ENCODE measurements at regions not wholly inside any gene's neighbourhood (a gene's known extent, or its start where the extent isn't known, plus 50 kb on each side); places are given as distances from the start of the nearest gene placed in this dataset.

DNA sequence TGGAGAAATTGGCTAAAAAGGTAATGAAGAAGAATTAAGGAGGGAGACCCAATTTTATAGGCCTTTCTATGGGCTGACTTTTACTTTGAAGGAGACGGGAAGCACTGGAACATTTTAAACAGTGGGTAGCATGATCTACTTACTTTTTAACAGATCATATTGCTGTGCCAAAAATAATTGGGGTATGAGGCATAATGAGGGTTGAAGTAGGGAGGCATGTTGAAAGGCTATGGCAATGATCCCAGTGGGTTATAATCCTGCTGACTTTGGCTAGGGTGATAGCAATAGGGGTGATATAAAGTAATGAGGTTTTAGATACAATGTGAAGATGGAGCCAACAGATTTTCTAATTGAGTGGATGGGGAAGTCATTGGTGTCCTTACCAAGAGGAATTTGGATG lies 73.2 kb downstream of the GPR37 start:
- DNase-seq = no peak

DNA sequence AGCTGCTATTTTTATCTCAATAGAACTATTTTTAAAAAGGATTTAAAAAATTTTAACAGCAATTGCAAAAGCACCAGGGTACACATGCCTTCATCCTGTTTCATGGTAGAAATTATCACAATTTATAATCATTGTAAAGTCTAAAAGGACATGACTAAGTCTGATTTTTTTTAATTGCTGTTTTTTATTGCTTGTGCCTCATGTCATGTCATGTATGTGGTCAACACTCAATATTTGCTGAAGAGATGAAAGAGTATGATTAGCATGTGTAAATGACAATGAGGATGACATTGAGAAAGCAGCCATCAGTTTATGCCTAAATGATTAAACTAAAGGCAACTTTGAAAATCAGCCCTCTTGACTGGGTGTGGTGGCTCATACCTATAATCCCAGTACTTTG lies 74.8 kb downstream of the GPR37 start:
- no peak for DNase-seq

DNA sequence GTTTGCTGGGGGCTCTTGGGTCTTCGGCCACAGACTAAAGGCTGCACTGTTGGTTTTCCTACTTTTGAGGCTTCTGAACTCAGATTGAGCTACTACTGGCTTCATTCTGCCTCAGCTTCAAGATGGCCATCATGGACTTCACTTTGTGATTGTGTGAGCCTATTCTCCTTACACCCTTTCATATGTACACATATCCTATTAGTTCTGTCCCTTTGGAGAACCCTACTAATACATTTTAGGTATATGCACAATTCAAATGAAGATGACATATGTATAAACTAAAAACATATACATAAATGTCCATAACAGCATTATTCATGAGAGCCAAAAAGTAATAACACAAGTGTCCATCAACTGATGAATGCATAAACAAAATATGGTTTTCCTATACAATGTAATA lies 75.7 kb downstream of the GPR37 start:
- DNase-seq = no peak

DNA sequence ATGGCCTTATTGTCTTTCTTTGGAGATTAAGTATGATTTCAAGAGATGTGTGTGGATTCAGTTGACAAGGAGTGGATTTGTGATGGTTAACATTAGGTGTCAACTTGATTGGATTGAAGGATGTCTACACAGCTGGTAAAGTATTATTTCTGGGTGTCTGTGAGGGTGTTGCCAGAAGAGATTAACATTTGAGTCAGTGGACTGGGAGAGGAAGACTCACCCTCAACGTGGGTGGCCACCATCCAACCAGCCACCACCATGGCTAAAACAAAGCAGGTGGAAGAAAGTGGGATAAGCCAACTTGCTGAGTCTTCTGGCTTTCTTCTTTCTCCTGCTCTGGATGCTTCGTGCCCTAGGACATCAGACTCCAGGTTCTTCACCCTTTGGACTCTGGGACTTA lies 76.1 kb downstream of the GPR37 start:
- peak in 1 of 2 experiments; percentile 4 for DNase-seq

DNA sequence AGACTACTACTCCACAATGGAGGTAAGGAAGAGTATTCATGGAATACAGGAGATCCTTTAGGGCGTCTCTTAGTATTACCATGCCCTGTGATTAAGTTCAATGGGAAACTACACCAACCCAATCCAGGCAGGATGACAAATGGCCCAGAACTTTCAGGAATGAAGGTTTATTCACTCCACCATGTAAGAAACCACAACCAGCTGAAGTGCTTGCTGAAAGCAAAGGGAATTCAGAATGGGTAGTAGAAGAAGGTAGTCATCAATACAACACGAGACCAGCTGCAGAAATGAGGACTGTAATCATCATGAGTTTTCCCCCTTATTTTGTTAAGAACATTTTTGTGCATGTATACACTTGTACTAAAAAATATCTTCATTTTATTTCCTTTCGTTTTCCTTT lies 76.6 kb downstream of the GPR37 start:
- DNase-seq = no peak

DNA sequence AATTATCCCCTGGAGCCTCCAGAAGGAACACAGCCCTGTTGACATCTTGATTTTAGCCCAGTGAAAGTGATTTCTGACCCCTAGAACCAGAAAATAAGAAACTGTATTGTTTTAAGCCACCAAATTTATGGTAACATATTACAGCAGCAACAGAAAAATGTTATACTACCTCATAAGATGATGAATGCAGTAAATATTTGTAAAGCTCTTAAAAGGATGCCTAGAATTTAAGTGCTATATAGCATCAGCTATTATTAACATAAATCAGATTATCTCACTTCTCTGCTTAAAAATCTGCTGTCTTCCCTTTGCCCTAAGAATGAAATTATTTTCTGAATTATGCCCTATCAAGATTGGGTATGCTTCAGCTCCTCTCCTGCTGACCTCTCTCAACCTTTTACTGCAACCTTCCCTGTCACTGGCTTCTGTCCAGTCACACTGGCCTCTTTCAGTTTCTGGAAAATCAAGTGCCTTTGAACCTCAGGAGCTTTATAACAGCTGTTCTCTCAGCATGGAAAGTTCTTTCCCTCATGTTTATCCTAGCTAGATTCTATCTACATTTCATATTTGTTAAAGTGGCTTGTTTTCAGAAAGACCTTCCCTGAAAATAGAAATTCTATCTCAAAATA lies 78.9 kb downstream of the GPR37 start:
- DNase-seq = no peak

DNA sequence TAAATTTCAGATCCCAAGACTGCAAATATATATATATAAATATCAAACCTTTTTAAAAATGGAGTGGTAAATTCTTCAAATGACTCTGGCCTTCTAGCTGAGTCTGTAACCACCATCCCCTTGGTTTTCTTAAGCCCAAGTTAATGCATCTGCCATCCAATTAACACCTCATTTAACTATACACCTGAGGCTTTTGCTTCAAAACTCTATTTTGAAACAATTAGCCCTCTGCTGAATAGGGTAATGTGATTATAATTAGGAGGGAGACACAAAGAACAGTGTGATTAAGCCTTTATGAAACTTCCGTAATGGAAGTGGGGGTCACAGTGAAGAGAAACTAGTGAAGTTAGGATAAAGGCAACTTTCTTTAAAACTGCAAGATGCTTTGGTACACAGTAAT lies 83.6 kb downstream of the GPR37 start:
- DNase-seq = peak; percentile 27 to 30

DNA sequence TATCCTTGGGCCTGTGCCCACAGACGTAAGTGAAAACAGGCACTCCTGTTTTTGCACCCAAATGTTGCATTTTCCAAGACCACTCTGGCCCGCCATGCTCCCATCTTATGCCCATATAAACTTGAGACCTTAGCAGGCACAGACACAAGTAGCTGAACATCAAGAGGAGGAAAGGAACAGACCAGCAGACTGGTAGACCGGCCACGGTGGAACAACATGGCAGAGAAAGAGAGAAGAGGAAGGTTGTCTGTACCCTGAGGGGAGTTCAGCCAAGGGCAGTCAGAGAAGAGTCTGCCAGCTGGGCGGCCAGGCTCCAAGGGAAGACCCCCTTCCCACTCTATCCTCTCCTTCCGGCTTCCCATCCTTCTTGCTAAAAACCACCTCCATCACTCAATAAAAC lies 85.3 kb downstream of the GPR37 start:
- no peak for DNase-seq

DNA sequence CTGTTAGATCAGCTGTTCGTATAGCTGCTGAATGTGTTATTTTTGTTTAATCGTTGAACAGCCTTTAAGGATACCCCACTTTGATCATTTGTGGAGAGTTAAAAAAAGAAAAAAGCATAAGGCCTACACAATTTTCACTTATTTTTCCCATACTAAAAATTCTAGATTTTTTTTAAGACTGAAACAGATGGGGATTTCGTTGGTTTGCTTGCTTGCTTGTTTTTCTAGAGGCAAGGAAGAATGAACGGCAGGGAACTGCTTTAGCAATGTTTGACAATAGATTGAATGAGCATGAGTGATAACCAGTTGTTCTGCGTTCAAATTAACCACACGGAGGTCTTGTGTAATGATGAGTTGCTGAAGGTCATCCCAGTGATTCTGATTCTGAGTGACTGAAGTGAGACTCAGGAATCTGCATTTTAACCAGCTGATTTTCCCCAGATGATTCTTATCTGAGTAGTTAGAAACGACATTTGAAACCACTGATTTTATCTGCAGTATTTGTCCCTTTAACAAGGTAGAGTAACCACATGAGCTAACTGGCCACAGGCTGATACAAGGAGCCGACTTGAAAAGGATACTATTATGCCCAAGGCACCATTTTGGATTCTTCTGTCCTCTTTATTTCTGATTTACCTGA lies 85.9 kb downstream of the GPR37 start:
- DNase-seq = no peak

DNA sequence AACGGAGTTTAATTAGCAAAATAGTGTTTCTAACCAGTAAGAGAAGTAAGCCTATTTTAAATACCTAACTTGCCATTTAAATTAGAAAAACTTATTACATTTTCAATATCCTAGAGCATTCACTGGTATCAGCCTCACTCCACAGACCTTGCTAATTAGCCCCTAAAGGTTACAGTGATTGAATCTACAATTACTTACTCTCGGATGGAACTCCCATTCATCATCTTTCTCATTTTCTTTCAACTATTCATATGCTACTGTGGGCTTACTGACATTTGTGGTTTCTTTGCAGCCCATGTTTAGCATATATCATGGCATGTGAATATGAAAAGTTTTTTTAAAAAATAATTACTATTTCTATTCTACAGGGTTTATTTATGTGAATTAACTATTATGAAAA lies 86.4 kb downstream of the GPR37 start:
- DNase-seq = no peak

DNA sequence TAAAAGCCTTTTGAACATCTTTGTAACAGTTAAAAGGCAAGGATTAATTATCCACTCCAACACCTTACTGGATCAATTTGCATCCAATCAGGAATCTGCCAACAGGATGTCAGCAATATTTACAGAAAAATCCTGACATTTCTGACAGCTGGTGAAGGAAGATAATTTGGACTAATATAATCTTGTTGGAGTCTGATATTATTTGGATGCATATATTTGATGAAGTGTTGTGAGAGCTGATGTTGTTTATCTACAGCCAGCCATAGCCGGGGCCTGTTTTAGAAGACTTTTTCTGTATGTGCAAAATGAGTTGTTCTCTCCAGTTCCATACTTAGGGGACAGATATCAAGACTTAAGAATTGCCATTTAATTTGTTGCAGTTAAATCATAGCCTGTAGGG lies 91.1 kb downstream of the GPR37 start:
- peak in 1 of 2 experiments; percentile 17 for DNase-seq

DNA sequence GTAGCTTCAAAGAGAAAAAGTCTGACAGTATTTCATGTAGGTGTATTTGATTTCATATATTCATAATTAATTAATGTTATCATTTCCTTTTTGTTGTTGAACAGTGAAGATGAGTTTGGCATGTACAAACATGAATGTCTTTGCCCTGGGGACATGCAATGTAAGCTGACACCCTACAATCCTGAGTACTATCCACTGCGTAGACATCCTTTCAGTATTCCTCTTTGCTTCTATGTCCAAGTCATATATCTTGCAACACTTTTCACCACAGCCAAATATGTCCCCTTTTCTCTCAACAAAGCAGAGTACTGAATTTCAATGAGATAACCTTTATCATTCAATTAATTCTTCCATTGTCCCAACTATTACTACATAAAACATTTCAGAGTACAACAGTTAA lies 93.6 kb downstream of the GPR37 start:
- peak in 1 of 2 experiments; percentile 6 for DNase-seq

DNA sequence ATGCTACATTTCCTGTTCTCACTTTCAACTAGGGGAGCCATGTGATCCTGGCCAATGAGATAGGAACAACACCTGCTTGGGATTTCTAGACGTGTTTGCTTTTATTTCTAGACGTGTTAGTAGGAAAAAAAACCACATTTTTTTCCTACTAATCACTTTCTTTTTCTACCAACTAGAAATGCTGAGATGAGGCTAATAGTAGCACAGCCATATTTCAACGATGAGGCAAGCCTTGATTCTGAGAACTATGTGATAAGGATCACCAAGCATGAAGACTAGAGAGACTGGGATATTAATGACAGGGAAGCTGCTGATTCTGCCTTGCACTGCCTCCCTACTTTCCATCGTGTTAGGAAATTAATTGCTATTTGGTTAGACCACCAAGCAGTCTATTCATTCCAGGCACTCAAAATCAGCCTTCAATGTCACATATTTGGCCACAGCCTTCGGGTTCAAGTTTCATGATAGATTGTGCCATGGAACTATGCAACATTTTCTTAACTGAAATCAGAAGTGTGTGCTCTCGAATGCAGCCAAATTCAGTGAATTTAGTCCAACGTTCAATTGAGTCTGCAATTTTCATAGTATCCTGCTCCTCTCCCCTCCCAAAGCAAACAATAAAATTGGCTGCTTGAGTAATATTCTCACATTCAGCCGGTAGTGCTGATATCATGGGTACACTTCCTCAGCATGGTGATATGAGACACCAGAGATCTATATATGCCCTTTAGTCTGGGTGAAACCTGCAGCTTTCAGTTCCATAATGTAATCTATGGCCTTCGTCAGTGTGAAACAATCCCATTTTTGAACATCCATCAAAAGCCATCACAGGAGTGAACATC lies 98.1 kb downstream of the GPR37 start:
- no peak for DNase-seq

DNA sequence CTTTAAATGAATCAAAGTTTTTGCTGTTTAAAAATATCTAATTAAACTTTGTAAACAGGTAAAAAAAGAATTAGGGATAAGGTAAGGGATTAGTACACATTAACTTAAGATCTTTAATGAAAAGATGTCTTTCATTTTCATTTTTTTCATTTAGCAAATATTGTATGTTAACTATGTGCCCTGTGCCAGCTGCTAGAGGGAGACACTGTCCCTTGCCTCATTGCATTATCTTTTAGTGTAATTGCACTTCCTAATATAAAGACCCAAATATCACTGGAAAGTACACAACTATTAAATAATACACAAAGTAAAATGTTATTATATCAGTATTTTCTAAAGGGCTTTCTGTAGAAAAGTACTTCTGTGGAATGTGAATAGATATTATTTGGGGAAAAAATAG lies 102.7 kb downstream of the GPR37 start:
- DNase-seq = no peak

DNA sequence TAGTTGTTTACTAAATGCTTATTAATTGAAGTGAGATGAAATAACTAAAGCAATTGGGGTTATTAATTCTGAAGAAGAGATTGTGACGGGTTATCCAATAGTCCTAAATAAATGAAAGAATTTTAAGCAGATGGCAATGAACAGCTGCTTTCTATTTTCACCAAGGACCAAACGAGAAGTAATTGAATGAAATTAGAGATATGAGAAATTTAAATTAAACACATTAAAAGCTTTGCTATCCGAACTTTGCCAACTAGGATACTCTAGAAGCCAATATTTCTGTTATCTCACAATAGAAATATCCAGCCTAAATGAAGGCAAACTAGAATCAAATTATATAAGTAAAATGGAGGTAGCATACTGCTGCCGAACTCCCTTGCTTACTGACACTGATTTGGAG lies 103.2 kb downstream of the GPR37 start:
- peak in 1 of 2 experiments; percentile 53 for DNase-seq

DNA sequence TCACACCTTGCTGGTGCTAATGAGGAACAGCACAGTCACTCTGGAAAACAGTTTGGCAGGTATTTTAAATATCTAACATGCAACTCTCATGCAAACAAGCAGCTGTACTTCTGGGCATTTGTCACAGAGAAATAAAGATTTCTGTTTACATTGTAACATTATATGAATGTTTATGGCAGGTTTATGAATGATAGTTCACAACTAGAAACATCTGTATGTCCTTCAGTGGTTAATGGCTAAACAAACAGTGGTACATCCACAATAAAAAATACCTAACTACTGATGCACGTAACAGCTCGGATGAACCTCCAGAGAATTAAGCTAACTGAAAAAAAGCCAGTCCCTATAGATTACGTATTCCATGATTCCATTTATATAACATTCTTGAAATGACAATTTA lies 109.6 kb downstream of the GPR37 start:
- DNase-seq = no peak

DNA sequence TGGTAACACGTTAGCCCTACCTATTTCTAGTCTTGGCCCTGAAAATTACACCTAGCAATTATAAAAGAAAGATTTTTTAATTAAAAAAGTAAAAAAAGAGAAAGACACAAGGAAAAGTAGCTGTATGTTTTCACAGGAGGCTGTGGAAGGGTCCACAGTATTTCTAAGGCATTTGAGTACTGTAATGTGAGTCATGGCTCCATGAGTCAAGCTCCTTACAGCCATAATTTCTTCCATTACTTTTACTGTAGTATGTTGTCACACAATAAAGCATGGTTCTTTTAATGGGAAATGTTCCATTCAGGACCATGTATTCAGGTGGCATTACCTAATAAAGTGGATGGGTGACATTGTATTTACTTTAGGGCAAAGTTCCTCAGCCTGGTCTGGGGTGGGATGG lies 113.4 kb downstream of the GPR37 start:
- no peak for DNase-seq

DNA sequence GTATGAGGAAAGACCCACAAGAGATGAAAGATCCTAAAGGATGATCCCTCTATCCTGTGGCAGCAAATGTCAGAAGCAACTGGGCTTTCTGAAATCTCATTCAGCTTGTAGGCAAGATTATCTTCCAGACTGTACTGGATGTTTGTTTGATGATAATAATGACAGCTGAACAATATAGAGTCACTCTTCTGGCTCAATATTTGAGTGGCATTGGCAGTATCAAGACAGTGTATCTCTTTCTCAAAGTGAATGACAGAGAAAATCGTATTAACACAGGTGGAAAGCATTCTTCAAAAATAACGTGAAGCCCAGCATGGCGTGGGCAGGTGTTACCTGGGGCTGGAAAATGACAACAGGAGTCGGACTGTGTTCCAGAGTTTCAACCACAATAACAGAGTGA lies 114.5 kb downstream of the GPR37 start:
- no peak for DNase-seq

DNA sequence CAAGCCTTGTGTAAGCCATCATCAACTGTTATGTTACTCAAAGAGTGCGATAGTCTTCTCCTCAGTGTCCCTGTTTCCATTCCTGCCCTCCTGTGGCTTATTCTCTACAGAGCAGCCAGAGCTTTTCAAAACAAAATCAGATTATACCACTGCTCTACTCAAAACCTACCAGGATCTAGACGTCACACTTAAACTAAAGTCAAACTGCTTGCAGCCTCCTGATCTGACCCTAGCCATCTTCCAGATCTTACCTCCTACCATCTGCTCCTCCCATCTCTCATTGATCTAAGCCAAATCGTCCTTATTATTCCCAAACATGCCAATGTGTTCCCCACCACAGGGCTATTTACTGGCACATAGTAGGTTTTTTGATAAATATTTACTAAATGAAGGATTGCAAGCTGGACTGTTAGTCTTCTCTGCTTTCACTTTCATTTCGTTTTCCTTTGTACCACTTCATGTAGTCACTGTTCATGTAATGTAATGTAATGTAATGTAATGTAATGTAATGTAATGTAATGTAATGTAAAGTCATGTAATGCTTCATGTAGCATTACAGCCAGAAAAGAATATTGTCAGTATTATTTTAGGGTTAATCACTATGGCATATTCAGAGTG lies 116.1 kb downstream of the GPR37 start:
- no peak for DNase-seq

DNA sequence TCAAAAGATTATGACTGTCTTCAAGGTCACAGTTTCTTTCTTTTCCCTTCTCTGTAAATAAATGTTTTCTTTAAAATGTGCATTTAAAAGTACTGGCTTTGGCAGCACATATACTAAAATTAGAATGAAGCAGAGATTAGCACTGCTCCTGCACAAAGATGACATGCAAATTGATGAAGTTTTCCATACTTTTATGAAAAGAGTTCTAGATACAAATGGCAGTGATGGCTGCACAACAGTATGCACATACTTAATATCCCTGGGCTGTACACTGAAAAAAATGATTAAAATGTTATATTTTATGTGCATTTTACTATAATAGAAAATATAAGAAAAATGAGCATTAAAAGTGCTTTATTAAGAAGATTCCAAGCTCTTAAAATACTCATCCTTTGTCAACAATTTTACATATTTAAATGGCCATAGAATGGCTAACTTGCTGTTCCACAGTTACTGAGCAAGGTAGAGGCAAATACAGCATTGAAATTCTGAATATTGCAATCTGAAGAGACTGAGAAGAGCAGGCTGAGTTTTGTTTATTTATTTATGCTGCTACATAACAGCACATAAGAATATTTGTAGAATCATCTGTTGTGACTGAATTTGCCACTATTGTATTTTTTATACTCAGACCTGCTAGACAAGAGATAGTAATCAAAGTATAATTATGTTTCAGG lies 117.8 kb downstream of the GPR37 start:
- no peak for DNase-seq

DNA sequence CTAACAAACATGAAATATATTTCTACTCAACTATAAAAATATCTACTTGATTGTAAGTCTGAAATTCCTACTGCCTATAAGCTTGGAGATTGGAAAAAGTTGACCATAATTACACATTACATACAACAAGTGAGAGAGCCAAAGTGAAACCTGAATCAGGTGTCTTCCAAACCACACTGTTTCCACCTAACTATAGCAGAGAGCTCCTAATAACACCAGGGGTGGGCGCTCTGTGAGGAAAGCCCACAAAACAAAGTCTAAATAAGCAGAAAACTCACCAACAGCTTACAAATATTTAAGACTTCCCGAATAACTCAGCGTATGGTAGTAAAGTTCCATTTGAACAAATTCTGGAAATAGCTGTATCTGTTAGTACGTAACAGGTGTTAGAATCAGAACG lies 119.9 kb downstream of the GPR37 start:
- DNase-seq = no peak

DNA sequence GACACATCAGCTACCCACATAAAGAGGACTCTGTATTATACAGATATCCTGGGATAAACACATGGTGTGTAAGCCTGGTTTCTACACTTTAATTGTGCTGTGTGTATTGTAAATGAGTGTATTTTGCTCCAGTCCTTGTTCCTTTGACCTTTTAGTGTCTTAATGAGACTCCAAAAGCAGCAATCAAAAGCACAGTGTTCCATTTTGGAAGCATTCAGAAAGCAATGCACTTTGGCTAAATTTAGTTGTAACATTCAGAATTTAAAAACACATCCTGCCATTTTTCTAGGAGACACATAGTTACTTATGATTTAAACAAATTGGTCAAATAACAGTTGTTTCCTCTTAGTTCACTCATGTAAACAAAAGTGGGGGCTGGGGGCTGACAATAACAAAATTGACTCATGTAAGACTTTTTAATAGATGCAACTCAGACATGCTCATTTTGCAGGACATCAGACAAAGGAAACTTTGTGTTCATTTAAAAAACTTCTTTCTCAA lies 122.2 kb downstream of the GPR37 start:
- no peak for DNase-seq

DNA sequence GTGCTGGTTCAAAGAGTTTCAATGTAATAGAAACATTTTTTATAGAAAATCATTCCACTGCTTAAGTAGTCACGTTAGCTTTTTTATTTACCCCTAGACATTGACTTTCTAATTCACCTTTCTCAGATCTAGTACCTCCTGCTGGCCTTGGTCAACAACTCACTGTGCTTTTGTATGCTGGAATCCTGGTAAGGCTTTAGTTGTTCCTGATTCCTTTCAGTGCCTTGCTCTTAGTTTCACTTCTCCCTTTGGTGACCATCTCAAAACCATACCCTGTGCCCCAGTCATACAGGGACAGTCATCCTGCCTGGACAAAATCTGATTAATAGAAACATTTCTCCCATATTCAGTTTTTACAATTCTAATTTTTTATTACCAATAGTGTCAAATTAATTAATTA lies 130.2 kb downstream of the GPR37 start:
- DNase-seq = no peak

Data from NCI-H524 (cell line).